ENCODE measurements at regions not wholly inside any gene's neighbourhood (a gene's known extent, or its start where the extent isn't known, plus 50 kb on each side); places are given as distances from the start of the nearest gene placed in this dataset.

DNA sequence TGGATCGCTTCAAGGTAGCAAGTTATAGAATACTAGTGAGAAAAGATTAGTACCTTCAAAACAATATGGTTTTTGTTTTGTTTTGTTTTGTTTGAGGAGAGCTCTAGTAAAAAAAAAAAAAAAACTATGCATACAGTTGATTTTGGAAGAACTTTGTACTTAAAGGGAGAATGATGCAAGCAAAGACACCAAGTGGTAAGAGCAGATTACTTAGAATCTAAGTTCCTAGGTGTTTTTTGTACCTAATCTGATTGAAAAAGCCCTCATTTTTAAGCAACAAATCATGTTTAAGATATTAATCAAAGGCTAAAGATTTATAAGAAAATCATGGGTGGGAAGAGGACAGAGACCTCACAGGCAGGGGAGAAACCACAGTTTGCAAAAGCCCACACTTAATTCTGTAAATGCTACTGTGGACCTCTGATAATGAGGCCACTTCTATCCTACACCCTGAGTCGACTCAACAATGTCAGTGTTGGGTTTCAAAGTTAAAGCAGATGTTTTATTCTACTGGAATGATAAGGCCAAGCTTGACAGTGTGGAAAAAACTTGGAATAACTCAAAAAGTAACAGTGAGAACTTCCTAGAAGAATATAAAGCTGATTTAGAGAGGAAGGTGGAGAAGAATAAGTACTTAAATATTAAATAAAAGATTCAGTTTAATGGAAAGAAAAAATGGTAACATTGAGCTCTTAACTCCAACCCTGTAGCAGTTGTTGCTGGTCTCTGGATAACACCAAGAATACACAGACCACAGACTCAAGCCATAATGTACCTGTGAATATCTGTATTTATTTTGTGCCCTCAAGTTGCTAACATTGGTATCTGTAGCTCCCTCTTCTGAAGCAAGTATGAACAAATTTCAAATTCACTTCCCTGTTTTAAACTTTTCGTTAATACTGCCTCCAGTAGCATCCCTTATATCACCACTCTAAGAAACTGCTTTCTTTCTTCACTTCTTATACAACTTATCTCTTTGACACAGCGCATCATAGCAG lies 1047.8 kb downstream of the EPHA7 start:
- TF ChIP-seq CTCF (IDR thresholded peaks at IDR 0.05) (no peak), POLR2A (IDR thresholded peaks at IDR 0.05) (no peak), POLR2AphosphoS5 (IDR thresholded peaks at IDR 0.05; ENCODE audit: insufficient read depth in 1 of 2, low read depth in 1 of 2) (no peak)
